Activated CD8-positive, alpha-beta memory T cell treated with anti-CD3 and anti-CD28 coated beads for 36 hours (primary cell): ENCODE measurements at regions not wholly inside any gene's neighbourhood (a gene's known extent, or its start where the extent isn't known, plus 50 kb on each side); places are given as distances from the start of the nearest gene placed in this dataset.
"Not testable (repeated sequence)": the region's sequence is repeated elsewhere in the genome, so short reads cannot be mapped to it uniquely, and the experiment has no call there.

Experiments used
- CTCF ChIA-PET: fragments of 350-600 bp; sonication (Branson Sonifier 250); formaldehyde crosslinking; loops from one replicate; lab custom pipeline; 2021; ENCODE audit warnings: antibody characterized with exemption; lab: Charles Lee
- POLR2A ChIA-PET: fragments of 350-600 bp; sonication (Branson Sonifier 250); formaldehyde crosslinking; loops from one replicate; lab custom pipeline; 2021; ENCODE audit warnings: antibody characterized with exemption; lab: Charles Lee

GRCh38 chr16:35102780-35103403 lies 1643.5 kb downstream of the TP53TG3F start:
- ChIA-PET CTCF (no interaction called here), POLR2A (no interaction called here)

- POLR2A ChIA-PET, CTCF ChIA-PET: not testable (repeated sequence)
Observed at GRCh38 chr16:35111772-35112171, 1652.4 kb downstream of the TP53TG3F start.

GRCh38 chr16:35131429-35131828 lies 1672.0 kb downstream of the TP53TG3F start:
- CTCF ChIA-PET: no interaction called here
- POLR2A ChIA-PET: no interaction called here

GRCh38 chr16:35134471-35134870 lies 1675.1 kb downstream of the TP53TG3F start:
- POLR2A ChIA-PET: no interaction called here
- CTCF ChIA-PET: no interaction called here

GRCh38 chr16:35140293-35140986 lies 1681.0 kb downstream of the TP53TG3F start:
- CTCF ChIA-PET: no interaction called here
- POLR2A ChIA-PET: no interaction called here

GRCh38 chr16:35141303-35141702 lies 1681.9 kb downstream of the TP53TG3F start:
- POLR2A ChIA-PET: no interaction called here
- CTCF ChIA-PET: no interaction called here

GRCh38 chr16:35142147-35142808 lies 1682.9 kb downstream of the TP53TG3F start:
- CTCF ChIA-PET: no interaction called here
- POLR2A ChIA-PET: no interaction called here

GRCh38 chr16:35142809-35143192 lies 1683.4 kb downstream of the TP53TG3F start:
- ChIA-PET CTCF (no interaction called here), POLR2A (no interaction called here)

GRCh38 chr16:35144212-35144932 lies 1685.0 kb downstream of the TP53TG3F start:
- ChIA-PET CTCF (no interaction called here), POLR2A (no interaction called here)

GRCh38 chr16:35146031-35146710 lies 1686.8 kb downstream of the TP53TG3F start:
- POLR2A ChIA-PET: no interaction called here
- CTCF ChIA-PET: no interaction called here

GRCh38 chr16:35146723-35147458 lies 1687.5 kb downstream of the TP53TG3F start:
- POLR2A ChIA-PET: no interaction called here
- CTCF ChIA-PET: no interaction called here

- CTCF ChIA-PET: no interaction called here
- POLR2A ChIA-PET: no interaction called here
Observed at GRCh38 chr16:35147556-35148504, 1688.4 kb downstream of the TP53TG3F start.

GRCh38 chr16:35148748-35149147 lies 1689.3 kb downstream of the TP53TG3F start:
- POLR2A ChIA-PET: no interaction called here
- CTCF ChIA-PET: no interaction called here

- ChIA-PET CTCF (no interaction called here), POLR2A (no interaction called here)
Observed at GRCh38 chr16:35149550-35149949, 1690.1 kb downstream of the TP53TG3F start.

- ChIA-PET POLR2A (no interaction called here), CTCF (no interaction called here)
Observed at GRCh38 chr16:35150805-35151312, 1691.4 kb downstream of the TP53TG3F start.

- CTCF ChIA-PET: no interaction called here
- POLR2A ChIA-PET: no interaction called here
Observed at GRCh38 chr16:35152067-35152627, 1692.7 kb downstream of the TP53TG3F start.

- POLR2A ChIA-PET: no interaction called here
- CTCF ChIA-PET: no interaction called here
Observed at GRCh38 chr16:35154627-35155026, 1695.2 kb downstream of the TP53TG3F start.

- CTCF ChIA-PET, POLR2A ChIA-PET: not testable (repeated sequence)
Observed at GRCh38 chr16:35157549-35157948, 1698.1 kb downstream of the TP53TG3F start.
